Fibroblast of gingiva (primary cell): ENCODE measurements at regions not wholly inside any gene's neighbourhood (a gene's known extent, or its start where the extent isn't known, plus 50 kb on each side); places are given as distances from the start of the nearest gene placed in this dataset.
"Not testable (repeated sequence)": the region's sequence is repeated elsewhere in the genome, so short reads cannot be mapped to it uniquely, and the experiment has no call there.

Experiments
- DNase-seq: peaks from one replicate; pipeline ENCODE4 v3.0.0-alpha.2; 2011; ENCODE audit warnings: low read depth

DNA sequence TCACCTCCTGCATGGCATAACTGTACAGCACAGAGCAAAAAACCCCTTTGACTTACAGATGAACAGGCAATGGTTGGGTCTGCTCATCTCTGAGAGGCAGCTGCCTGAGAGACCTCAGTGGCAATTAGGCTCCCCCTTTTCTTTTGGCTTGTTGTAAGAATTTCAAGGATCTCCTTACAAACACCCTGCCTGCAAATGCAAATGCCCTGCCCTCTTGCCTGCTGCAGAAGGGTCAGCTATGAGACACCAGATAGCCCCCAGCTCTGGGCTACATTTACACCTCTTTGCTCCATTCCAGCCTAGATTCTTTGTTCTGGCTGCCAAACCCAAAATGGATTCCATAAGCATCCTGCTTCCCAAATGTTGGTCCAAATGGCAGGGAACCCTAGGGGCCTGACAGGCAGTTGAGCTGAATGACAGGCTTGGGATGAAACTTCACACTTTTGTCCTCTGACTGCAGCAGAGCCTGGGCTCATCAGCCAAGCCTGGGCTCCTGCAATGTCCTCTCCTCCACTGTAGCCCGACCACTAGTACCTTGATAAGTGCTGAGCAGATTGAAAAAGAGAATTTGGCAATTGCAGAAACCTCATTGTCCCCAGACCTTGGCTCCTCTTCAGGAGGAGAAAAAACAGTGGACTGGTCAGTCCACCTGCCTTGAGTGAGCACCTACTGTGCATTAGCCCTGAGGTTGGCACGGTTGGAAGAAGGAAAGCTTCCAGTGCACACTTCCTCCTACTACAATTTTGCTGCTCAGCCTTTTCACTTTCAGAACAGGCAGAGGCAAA lies 678.3 kb downstream of the BCL11A start:
- DNase-seq, result no peak

DNA sequence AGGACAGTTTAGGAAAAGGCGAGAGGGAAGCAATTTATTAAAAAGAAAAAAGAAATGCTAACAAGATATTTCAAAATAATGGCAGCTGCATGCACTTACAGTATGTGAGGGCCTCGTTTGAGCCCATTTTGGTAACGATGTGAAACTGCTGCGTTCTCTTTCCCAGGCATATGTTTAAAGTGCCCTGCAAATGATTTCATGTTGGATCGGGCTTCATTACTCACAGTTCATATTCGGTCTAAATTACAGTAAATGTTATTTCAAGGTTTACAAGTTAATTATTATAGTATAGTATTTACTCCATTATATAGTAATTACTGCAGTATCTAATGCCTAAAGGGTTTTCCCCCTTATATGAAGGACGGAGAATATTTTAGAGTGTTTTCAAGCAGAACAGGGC lies 679.1 kb downstream of the BCL11A start:
- DNase-seq, result no peak

DNA sequence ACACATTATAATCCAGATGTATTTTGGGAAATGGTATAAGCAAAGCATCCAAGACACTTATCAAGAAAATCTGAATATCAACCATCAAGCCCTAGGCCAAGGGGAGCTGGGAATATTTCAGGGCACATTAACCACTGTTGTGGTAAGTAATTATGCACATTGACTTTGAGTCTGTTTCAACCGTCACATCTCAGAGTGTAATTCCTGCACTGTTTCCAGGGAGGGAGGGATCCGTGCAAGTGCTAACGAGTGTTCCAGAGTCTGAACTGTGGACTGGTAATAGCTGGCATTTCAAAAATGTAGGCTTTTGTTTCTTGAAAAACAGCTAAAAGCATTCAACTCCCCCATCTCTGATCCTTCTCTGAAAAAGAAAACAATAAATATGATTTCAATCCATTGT lies 681.6 kb downstream of the BCL11A start:
- DNase-seq, result no peak

DNA sequence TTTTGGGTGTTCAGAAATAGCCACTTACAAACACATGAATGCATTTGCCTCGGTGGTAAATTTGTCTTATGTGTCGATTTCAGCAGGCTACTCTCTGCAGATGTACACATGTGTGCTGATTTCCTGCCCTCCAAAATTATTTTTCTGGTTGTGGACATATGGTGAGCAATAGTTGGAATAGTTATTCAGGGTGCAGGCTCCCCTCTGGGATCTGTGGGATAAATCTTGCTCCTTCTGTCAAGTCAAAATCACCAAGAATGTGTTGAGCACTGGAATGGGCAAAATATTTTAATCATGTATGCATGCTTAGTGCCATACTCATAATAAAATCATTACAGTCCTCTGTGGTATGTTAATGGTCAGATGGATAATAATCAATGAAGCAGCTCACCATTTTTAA lies 684.5 kb downstream of the BCL11A start:
- no peak for DNase-seq

DNA sequence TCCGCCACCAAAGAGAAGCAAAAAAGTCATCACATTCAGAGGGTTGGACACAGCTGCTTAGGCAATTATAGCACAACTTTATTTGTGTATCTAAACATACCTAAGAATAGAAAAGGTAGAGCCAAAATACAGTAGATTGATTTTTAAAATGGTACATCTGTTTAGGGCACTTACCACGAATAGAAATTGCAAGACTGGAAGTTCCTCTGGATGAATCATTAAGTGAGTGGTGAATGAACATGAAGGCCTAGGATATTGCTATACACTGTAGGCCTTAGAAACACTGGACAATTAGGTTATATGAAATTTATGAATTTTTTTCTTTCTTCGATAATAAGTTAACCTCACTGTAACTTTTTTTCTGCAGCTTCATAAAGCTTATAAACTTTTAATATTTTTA lies 687.0 kb downstream of the BCL11A start:
- DNase-seq, result no peak

DNA sequence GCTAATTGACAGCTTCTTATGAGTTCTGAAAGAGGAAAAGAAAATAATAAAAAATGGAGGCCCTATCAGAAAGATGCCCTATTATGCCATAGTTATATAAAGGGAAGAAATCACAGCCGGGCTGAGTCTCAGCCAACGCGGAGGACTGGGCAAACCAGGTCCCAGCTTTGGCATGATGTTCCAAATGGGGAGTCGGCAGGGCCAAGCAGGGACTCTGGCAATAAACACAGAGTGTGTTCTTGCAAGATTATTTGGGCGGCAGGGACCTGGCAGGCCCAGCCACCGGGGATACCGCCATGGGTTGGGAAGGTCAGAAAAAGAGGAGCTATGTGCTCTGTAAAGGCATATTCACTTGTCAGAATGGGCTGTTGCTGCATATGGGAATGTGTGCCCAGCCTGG lies 694.9 kb downstream of the BCL11A start:
- DNase-seq, result no peak

DNA sequence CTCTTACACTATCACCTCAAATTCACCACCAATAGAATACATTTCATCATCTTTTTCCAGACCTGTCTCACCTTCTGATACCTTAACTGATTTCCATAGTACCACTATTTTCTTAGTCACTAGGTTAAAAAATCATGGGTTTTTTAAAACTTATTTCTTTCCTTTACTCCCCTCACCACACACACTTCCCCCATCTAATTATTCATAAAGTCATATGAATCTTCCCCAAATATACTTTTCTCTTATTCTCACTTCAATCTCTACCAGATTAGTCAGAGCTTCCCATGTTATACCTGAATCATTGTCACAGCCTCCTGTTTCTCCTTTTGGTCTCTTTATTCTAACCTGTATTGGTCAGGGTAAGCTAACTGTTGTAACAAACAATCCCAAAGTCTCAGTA lies 696.3 kb downstream of the BCL11A start:
- no peak for DNase-seq

DNA sequence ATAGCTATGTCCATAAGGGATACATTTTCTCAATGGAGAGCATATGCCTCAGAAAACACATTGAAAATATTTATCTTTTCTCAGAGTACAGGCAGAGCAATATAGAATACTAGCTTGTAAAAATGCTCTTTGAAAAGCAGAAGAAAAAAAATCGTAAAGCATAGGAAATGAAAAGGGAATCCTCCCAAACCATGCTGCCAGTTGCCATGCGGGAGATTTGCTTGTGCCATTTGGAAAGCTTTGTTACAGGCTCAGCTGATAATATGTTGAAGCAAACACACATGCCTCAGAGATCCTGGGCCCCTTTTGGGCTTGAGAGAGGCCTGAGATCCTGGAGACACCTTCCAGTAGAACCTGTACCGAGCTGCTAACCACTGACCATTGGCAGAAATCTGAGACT lies 697.1 kb downstream of the BCL11A start:
- DNase-seq, result no peak

DNA sequence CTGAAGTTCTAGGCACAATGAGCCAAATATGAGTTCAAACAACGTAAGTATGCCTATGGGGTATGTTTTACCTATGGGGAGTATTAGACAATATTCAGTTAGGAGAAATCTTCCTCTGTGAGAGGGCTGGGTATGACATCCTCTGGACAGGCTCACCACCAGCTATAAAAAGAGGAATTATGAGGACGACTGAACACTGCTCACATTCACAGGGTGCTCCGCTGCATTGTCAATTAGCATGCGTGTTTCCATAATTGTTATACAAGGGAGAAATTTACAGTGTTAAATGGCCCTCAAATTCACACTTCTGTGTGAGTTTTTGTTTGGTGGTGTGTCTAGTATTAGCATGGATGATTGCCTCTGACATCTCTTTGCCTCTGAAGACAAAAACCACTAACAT lies 700.4 kb downstream of the BCL11A start:
- DNase-seq, result no peak

DNA sequence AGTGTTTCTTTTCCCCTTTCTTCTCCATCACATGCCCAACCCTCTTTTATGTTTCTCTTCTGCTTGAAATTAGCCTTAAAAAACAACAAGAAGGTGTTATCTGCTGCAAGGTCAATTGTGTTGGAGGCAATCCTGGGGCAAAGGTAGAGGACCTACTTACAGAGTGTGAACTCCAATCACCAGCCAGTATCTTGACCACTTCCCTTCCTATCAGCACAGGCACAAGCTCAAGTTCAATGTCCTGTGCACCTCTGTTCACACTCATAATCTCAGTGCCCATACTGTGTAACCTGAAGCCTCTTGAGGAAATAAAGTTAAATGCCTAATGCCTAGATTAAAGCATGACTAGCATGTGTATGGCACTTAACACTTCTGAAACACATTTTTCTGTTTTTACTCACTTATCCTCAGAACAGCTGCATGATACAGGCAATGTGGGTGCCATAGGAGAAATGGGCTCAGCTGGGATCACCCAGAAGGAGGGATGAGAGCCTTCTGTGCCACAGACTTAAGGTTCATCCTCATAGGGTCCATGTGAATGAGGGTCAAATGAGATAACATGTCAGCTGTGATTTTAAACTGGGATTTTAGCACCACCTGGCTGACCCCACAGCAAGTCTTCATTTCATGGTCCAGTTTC lies 701.5 kb downstream of the BCL11A start:
- DNase-seq, result no peak

DNA sequence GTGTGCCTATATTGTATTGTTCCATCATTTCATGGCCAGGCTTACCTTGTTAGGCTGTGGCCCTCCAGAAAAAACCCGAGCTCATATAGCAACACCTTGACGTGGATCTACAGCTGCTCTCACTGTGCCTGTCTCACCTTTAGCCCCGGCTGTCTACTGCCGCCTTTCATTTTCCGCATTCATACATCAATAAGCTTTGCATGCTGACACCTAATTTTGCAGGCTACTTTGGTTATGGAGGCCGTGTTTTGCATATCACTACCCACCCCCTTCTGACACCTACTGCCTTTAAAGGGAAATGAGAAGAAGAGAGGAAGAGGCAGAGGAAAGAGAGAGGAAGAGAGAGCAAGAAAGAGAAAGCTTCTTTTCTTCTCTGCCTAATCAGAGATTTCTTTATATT lies 702.9 kb downstream of the BCL11A start:
- no peak for DNase-seq

DNA sequence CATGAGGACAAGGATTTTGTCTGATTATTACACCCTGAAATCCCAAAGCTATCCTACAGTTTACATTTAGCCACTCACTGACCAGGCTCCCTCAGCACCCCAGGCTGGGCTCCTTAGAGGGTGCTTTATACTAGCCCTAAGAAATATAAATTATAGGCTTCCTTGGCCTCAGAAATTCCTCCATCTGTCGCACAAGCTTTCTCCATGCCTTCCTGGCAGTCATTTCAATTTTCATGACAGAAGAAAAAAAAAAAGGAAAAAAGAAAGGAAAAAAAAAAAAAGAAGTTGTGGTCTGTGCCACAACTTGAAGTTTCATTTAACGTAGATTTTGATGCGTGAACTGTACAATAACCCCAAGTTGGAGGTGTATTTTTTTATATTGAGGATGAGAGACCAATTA lies 719.5 kb downstream of the BCL11A start:
- DNase-seq, result no peak

DNA sequence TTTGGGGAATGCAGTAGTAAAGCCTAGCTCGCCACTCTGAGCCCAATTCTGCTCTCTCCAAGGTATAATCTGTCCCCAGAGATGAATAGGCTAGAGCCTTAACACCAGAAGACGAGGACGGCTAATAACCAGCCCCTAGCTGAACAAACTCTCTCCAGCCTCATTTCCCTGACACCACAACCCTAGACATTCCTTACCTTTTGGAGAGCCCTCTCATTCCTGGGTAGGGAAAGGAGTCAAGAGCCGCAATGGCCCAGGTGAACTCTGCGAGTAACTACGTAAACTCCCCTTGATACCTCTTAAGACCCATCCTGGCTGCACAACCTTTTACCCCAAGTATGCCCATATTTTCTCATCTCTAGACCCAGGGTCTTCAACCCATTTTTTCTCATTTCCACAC lies 722.9 kb downstream of the BCL11A start:
- no peak for DNase-seq

DNA sequence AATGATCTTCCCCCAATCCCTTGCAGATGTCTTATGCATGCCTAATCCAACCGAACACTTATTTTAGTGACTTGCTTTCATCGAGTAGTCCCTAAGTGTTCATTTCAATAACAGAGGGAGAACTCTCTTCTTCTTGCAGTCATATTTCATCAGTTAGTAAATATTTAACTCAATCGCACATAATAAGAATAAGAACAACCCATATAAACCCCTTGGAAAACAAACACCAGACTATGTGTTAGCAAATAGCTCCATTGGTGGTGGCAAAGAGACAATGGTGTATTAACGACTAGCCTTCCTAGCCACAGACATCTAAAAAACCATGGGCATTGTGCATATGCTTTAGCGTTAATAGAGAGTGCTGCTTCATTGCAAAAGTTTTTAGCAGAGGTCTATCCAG lies 725.8 kb downstream of the BCL11A start:
- DNase-seq, result no peak

DNA sequence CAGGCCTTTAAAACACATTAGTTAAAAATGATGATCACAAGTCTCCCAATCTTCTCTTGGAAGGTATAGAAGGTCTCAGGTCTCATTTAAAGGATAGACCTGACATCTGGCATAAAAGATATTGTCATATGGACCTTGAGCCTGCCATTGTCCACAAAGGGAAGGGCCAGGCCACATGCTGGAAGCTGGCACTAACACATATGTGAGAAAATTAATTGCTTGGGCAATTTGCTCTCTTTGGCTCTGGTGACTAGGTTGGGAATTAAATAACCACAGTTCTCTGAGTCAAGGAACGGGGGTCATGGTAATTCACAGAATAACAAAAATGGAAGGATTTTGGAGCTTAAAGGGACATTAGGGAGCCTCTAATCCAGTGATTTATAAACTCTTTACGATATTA lies 727.3 kb downstream of the BCL11A start:
- no peak for DNase-seq

DNA sequence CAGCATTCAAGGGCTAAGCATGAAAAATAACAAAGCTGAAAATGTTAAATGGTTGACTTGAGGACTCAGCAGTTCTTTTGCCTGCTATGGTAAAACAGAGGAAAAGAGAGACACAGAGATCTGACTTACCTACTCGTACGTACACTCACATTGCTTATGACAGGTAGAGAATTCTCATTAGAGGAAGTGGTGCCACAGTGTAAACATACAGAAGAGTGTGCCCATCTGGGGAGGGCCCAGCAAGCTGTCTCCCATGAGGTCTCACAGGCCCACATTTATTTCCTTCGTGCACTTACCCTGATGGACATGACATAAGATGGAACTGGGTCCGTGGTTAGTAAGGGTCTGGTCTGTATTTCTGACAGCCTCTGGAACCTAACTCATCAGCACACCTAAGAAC lies 729.1 kb downstream of the BCL11A start:
- DNase-seq, result no peak

DNA sequence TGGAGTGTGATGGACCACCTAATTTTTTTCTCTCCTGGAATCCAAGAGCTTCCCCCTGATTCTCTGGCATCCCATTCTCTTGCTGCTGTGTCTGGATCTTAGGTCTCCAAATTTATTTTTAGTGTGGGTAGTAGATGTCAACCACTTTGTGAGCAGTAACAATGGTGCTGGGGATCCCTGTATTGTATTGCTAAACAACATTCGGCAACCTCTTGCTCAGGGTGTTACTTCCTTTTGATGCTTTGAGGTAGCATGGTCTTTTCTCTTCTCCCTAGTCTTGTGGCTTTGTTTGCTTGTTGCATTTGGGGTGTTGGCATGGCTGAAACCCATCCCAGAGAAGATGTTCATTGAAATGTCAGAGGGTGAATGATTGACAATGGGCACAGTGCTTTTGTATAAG lies 737.4 kb downstream of the BCL11A start:
- no peak for DNase-seq

DNA sequence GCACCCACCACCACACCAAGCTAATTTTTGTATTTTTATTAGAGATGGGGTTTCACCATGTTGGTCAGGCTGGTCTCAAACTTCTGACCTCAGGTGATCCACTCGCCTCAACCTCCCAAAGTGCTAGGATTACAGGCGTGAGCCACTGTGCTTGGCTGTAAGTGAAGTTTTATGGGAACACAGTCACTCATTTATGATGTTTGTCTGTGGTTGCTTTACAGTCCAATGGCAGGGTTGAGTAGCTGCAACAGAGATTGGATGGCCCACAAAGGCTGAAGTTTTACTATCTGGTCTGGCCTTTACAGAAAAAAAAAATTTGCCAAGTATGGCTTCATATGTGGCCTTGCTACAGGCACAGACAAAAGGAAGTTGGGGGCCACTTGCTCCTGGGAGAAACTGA lies 743.2 kb downstream of the BCL11A start:
- DNase-seq, result not testable (repeated sequence)

DNA sequence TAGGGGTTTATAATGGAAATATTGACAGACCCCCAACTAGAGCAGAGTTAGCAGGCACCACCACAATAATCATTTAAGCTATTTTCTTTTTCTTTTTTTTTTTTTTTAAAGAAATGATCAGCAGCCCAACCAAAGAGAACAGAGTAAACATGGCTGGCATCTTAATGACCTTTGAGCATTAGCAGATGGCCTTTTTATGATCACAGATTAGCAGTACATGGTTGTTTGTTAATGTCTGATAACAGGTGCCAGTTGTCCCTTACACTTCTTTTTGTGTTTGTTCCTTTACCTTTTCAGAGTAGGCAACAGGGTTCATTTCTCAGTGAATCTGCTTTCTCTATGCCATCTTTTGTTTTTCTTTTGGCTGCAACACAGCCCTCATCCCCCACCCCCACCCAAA lies 747.0 kb downstream of the BCL11A start:
- no peak for DNase-seq

DNA sequence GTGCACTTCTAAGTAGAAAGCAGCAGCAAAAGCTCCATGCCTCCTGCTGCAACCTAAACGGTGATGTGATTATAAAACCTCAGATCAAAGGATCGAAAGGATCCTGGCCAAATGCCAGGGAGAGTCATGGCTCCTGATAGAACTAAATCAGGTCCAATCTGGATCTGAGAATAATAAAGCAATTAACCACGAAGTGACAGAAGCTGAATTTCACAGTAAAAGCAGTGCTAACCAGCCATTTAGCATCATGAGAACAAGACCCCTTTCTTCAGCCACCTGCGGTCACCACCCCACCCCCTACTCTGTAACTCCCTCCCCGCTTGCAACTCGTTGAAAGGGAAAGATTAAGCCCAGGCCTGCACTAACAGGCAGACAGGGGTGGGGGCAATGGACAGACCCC lies 748.7 kb downstream of the BCL11A start:
- no peak for DNase-seq

DNA sequence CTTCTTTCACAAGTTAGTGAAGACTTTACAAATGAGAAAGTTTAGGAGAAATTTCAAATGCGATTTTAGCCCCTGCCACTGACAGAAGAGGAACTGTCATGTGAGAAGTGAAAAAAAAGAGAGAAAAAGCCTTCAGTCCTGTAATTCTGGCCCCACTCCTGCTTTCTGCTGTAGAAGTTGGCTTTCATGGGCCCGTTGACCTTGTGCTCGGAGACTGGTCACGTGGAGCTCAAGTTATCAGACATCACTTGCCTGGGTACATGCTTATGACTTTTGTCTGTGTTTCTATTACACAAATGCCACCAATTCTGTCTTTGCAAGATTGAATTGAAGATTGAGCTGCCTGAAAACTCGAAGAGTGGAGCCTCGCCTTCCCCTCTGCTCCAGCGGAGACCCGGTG lies 749.9 kb downstream of the BCL11A start:
- no peak for DNase-seq

DNA sequence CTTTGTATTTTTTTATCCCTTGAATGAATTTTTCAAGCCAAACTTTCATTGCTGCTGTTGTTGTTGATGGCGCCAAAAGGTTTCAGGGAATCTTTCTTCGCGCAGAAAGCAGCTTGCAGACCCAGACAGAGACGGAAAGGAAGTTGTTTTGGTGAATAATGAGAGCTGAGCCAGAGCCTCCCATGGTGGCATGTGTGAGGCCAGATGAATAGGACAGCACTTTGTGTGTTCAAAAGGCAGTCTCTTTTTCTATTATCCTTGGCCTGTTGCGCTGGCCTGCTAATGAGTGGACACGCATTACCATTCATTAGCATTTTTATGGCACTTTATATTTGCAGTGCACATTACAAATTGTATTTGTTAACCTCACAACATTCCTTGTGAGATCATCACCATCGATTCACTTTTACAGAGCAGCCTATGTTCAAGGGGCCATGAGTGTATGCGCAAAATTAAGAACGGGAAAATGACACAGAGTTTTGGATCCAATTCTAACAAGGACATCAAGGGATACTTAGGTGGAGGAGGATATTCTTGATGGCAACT lies 754.7 kb downstream of the BCL11A start:
- no peak for DNase-seq

DNA sequence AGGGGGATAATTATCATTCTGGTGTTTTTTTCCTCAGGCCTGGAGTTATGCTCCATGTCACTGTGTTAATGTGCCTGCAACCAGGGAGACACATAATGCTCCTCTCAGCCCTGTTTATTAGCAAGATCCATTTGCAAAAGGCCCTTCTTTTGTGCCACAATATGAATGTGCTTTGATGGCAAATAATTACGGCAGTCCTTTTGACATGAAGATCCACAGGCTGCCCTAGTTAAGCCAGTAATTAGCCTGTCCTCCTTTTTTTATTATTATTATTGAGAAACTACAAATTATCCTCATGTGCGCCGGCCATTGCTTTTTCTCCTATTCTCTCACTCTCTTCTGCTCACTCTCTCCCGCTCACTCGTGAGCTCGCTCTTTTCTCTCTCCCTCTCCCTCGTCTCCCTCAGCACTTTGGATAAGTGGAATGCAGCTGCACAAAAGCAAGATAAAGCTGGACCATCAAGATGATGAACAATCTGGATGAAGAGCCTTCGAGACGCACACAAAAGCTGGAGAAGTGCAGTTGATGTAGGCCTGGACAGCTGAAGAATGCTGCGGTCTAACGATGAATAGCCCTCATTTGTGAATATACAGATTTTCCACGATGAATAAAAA lies 762.3 kb downstream of the BCL11A start:
- DNase-seq, result no peak
